DMS 273 (cell line): ENCODE measurements at regions not wholly inside any gene's neighbourhood (a gene's known extent, or its start where the extent isn't known, plus 50 kb on each side); places are given as distances from the start of the nearest gene placed in this dataset.
A peak's percentile ranks its signal among the peaks of the same experiment; 100 is the strongest.

Experiments
- DNase-seq: peaks from one replicate; lab custom pipeline; 2025; ENCODE audit not compliant: unreplicated experiment; lab: John Stamatoyannopoulos, UW

GRCh38 chrX:10047133-10047532 is 80.0 kb downstream of the CLDN34 start:
- no peak for DNase-seq

DNA sequence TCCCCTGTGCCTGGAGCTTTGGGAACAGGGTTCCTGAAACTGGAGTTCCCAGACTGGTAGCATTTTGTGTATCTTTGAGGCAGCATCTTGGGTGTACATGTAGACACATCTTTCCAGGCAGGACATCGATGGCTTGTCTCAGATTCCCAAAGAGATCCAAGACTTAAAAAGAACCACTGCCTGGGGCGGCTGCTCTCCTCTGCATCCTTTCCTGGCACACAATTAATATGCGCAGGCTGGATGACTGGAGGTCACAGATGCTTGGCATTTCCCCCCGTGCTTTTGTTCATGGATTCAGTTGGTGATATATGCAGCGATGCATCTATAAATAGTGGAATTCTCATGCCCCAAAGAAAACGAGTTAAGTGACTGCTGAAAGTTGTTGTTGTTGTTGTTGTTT is 80.5 kb downstream of the CLDN34 start:
- DNase-seq: no peak

DNA sequence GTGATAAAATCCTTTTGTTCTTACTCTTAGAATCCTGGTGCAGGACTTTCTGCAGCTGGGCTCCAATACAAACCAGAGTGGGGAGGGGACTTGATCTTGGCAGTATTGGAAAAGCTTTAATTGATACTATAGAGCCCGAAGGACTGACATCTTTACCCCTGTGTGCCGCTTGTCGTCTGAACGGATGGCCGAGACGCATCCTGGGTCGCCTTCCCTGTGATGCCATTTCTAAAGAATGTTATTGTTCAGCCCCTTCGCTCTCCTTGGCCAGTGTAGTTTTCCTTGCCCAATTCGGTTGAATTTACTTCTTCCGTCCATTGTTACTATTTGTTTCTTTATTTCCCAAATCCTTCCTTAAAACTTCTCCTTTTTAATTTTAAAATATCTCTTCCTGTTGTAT is 80.9 kb downstream of the CLDN34 start:
- no peak for DNase-seq

DNA sequence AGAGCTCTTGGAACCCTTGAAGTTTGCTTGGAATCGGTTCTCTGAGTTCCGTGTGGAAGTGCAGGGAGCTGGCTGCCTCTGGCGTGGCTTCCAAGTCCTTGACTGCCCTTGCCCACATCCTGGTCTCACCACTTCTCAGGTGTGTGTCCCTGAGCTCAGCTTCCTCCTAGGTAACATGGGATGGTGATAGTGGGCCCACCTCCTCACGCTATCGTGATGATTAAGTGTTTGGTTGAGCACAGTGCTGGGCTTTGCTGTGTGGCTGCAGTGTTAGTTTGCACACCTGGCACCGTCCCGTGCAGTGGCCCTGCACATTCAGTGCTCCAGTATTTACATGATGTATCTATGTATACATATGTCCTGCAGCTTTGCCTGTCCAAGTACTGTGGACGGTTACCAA is 81.5 kb downstream of the CLDN34 start:
- DNase-seq: no peak

DNA sequence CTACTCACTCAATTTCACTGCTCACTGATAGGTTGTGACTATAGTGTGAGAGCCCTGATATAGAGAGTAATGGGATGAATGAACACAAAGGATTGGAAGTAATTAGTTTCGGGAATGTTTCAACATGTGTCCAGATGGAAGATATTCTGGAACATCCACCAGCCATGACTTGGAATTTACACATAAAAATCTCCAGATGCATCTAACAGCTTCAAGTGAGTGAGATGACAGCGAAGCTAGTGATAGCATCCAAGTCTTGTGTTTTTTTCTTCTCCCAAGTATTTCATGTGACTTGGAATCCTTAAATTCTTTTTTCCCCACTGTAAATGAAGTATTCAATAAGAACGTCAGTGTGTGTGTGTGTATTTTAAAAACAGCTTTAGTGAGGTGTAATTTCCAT is 82.1 kb downstream of the CLDN34 start:
- DNase-seq: no peak

DNA sequence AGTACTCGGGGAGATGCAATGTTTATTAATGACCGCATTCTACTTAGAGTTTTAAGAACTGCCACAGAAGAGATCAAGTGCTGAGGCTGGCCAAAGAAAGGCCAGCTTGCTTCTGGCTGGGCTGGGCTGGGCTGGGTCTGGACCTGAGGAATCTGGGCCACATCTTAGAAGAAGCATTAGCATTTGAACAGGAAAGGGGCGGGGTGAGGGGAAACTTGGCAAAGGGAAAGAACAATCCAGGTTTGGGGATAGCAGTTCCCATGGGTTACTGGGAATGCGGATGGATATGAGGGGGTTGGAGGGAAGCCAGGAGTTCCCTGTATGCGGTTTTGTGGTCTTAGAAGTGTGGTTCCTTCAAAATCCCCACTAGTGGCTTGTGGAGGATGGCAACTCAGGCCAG is 83.3 kb downstream of the CLDN34 start:
- peak; percentile 8 for DNase-seq

GRCh38 chrX:10051866-10052480 is 84.8 kb downstream of the CLDN34 start:
- no peak for DNase-seq

DNA sequence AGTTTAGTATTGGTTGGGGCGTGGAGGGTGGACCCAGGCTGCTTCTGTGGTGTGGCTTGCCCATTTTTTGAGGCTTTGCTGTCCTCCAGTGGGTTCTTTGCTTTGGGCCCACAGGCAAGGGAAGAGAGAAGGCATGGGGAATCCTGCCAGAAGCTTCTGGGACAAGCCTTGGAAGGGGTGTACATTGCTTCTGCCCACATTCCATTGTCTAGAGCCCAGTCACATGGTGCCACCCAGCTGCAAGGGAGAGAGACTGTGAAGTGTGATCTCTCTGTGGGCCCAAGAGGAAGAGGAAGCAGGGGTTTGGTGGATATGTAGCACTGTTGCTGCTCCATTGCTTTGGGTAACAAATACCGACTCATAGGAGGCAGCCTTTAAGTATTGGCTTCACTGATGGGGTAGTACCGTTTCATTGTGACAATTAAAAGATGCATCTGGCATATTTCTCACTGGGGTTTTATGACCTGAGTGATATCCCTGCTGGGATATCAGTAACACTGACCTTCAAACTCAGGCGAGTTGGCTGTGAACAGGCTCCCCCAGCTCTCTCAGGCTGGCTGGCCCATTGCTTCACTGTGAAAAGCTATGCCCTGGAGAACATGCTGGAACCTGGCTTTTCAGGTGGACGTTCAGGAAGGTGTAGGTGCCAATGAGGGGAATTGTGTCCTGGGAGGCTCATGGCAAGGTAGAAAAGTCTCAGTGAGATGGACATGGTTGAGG is 85.9 kb downstream of the CLDN34 start:
- DNase-seq: no peak

DNA sequence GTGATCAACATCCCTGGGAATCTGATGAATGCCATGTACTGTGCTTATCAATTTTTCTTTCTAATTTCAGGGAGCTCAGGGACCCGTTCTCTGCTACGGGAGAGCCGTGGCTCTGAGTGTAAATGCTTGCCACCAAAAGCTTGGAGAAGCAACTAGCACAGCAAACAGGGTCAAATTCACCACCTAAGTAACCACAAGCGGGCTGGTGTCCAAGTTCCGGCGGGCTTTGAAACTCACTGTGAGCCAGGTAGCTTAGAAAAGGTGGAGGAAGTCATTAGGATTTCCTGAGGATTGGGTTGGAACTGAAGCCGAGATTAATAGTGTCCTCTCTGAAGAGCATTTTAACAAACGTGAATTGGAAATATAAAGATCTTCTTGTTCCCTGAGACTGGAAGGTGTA is 87.2 kb downstream of the CLDN34 start:
- no peak for DNase-seq

- DNase-seq: no peak
Observed at GRCh38 chrX:10055430-10055829, 88.3 kb downstream of the CLDN34 start.

DNA sequence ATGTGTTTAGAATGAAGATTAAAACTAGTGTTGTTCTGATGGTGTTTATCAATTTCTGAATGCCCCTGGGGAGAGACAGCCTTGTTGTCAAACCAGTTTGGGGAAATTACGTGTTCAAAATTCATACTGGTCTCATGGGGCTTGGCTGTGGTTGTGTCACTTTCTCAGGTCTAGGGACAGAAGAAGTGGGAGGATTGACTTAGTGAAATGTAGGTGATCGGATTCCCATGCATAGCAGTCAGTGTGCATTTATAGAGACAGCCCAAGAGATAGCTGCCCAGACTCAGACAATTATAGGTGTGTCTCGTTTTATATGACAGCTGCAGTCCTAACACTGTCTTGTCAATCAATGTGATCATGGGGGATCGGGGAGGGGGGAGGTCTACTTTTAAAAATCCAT is 94.4 kb upstream of the CLCN4 start:
- no peak for DNase-seq

GRCh38 chrX:10062980-10063379 is 93.8 kb upstream of the CLCN4 start:
- DNase-seq: no peak

DNA sequence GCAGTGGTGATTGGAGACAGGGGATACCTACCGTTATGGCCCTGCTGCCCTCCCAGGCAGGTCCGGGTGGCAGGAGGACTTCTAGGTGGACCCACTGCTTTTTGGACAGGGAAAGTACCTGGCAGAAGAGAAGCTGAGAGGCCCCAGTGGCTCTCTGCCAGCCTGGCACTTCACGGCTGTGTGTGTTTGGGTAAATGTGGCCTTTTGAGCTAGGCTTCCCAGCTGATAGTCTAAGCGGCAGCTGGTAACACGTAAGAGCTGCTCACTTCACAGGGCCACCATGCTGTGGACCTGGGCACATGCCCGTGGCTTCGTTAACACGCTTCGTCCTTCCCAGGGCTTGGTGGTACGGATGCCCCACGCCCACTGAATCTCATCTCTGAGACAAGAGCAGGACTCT is 92.0 kb upstream of the CLCN4 start:
- DNase-seq: no peak

- peak; percentile 42 for DNase-seq
Observed at GRCh38 chrX:10070714-10071436, 85.9 kb upstream of the CLCN4 start.

- peak; percentile 86 for DNase-seq
Observed at GRCh38 chrX:10071451-10072144, 85.2 kb upstream of the CLCN4 start.

DNA sequence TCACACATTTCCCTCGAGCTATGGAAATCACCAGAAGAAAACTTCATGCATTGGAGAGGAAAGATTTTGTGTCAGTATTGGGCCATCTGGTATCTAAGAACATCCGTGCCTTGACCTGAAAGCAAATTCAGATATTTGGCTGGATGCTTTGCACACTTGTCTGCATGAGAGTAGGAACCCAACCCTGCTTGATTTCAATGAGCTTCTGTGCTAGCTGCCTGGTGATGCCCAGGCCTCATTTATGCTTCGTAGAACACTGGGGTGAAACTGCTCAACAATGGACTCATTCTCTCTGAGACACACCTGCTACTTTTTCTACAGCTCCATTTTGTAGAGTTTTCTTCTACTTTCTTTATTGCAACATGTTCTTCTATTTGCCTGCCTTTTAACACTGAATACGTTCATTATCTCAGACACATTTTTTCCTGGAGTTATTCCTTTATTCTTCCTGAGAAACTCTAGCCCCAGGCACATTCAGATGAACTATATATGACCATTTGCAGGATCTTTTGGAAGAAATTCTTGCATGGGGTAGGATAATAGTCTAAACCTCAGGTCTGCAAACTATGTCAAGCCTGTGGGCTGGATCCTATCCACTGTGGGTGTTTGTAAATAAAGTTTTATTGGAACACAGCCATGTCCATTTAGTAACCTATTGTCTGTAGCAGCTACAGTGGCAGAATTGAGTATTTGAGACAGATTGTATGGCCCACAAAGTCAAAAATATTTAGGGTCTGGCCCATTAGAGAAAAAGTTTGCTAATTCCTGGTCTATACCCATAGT is 83.8 kb upstream of the CLCN4 start:
- DNase-seq: peak; percentile 17

DNA sequence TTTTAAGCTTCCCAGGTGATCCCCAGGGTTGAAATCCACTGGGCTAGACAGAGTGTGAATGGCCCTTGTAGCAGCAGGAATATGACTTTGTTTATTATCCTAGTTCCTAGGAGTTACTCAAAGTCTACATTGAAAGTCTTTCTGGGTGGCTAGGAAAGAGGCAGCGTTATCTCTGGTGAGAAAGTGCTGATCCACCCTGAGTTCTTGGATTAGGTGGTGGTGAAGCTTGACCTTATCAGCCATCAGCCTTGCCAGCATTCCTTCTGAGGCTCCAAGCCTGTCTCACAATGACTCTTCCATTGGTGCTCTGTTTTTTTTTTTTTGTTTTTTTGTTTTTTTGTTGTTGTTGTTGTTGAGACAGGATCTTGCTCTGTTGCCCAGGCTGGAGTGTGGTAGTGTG is 83.1 kb upstream of the CLCN4 start:
- DNase-seq: no peak

DNA sequence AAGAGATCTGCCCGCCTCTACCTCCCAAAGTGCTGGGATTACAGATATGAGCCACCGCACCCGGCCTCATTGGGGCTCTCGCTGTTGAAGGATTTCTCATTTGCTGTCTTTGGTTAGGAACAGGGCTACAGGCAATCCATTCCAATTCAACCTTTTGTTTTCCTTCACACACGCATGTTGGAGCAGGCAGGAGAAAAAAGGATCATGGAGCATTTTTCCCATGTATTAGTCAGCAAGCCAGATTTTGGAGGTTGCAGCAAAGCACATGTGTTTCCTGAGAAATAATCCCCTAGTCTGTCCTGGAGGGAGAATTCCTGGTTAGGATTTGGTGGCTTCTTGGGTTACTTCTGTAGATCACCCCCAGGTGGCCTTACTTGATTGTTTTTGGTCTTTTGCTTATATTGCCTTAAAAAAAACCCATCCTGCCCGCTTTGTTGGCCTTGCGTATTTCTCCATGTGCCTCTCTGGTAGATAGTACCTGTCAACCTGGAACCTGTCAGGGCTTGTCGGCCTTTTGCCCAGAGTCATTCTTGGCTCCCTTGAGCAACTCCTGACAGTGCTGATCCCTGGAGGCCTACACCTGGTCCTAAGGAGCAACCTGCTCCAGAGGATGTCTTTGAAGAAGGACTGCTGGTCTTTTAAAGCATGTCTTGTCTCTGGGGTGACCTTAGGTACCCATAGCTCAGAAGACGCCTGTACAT is 82.4 kb upstream of the CLCN4 start:
- DNase-seq: no peak

GRCh38 chrX:10076765-10077164 is 80.0 kb upstream of the CLCN4 start:
- no peak for DNase-seq

DNA sequence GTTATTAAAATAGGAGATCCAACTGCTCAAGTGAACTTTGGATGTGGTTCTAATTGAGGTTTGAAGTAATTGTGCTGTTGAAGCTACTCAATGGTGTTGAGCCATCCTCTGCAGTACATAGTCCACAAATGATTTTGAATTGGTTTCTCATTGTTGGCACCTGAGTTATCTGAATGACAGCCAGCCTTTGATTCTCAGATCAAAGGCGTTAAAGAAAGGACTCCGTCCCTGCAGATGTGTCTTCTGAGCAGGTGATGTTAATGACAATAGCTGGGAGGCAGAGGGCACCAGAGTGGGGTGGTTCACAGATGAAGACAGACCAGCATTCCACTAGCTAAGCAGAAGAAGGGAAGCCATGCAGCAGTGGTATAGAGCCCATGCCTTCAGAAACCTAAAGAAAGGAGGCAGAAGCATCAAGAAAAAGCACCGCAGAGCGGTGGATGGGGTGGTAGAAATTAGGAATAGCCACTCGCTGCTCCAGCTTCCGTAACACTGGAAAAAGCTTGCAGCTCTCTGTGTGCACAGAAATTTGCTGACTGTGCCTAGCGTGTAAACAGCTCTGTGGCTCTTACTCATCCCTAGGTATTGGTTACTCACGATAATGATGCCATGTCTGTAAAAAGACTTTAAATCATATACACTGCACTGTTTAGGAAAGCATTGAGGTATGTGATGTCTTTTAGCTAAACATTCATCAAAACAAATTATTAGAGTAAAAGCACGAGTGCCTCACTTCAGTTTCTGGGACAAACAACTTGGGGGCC is 79.2 kb upstream of the CLCN4 start:
- DNase-seq: no peak
